ENCODE measurements at regions not wholly inside any gene's neighbourhood (a gene's known extent, or its start where the extent isn't known, plus 50 kb on each side); places are given as distances from the start of the nearest gene placed in this dataset.

DNA sequence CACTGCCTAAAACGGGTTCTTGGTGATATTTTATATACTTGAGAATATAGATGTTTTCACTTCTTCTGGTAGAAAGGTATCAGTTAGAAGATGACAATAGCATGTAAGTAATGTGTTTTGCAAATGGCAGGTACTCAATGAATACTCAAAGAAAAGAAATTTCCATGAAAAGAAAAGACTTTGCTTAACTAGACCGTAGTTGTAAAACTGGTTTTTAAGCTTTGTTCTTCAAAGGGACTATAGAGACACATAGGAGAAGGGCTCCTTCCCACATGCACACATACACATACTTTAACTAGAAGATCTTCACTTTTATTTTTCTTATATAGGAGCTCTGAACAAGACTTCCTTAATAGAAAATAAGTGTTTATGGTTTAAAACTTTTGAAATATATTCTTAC lies 215.3 kb upstream of the RND3 start:
- H3K27ac ChIP-seq (ENCODE audit: low read length) = no peak overlapping the region
- WGBS (ENCODE audit: insufficient coverage, low lambda C conversion rate) = 86% methylated on average over 1 of the region's 2 CpGs
- H3K36me3 ChIP-seq (ENCODE audit: control insufficient read depth, insufficient read depth, low read length) = no peaks in the 10 kb centered on the region
- H3K9me3 ChIP-seq (ENCODE audit: control insufficient read depth, low read depth, low read length) = no peaks in the 10 kb centered on the region
- H3K4me3 ChIP-seq (ENCODE audit: low read length) = no peak overlapping the region
- no peaks in the 10 kb centered on the region for H3K27me3 ChIP-seq (ENCODE audit: control insufficient read depth, insufficient read depth, low read length)
- no peaks in the 10 kb centered on the region for H3K4me1 ChIP-seq (ENCODE audit: control insufficient read depth, insufficient read depth, low read length)
- no peak for DNase-seq

DNA sequence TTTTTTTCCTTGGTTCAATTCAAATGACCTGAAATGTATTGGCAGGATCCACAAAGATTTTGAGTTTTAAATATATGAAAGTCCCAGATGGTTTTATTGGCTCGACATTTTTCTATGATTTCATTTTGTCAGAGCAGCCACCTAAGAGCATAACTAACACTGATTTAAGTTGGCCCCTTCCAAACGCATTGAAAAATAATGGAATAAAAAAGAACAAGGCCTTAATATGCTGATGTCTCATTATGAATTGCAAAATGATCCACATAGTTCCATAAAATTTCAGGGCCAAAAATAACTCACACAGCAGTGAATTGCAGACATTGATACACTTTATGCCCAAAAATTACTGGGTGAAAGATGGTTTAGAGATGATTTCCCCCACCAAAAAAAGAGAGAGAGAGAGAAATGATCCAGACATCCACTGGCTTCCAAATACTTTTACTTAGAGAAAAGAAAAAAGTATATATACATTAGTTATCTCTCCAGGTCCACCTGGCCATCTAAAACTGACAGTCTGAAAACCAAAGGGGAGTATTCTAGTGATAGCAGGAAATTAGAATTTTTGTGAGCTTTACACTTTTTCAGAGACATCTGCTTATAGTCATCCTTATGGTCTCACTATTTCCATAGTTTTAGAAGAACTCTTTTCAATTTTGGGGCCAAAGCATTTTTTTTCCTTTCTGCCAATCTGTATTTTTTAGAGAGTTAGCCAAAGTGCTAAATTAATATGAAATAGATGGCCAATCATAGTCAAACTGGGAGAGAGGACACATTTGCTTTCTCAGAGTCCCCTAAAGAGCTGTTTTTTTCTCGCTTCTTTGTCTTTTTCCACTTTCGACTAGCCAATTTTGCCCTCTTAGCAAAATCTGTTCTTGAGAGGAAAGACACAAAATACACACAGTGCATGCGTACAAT lies 213.5 kb upstream of the RND3 start:
- no peaks in the 10 kb centered on the region for H3K27me3 ChIP-seq (ENCODE audit: control insufficient read depth, insufficient read depth, low read length)
- no peaks in the 10 kb centered on the region for H3K36me3 ChIP-seq (ENCODE audit: control insufficient read depth, insufficient read depth, low read length)
- H3K9me3 ChIP-seq (ENCODE audit: control insufficient read depth, low read depth, low read length) = no peaks in the 10 kb centered on the region
- H3K4me1 ChIP-seq (ENCODE audit: control insufficient read depth, insufficient read depth, low read length) = no peaks in the 10 kb centered on the region
- H3K4me3 ChIP-seq (ENCODE audit: low read length) = no peak overlapping the region
- no peak overlapping the region for H3K27ac ChIP-seq (ENCODE audit: low read length)
- DNase-seq = no peak
- 97% methylated on average over 5 of the region's 5 CpGs for WGBS (ENCODE audit: insufficient coverage, low lambda C conversion rate)

DNA sequence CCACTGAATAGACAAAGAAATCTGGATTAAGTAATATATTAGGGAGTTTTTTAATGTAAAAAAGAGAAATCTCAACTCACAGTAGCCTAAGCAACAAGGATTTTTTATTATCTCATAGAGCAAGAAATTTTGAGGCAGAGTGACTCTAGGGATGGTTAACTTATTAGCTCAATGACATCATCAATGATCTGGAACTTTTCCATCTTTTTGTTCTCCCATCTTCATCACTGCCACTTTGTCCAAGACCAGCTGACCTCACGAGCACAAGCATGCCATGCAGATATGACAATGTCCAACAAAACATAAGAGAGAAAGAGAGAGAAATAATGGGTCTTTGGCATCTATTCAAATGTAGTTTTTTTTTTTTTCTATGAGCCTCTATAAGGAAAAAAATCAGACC lies 211.8 kb upstream of the RND3 start:
- Histone ChIP-seq H3K4me3 (ENCODE audit: low read length) (no peak overlapping the region), H3K9me3 (ENCODE audit: control insufficient read depth, low read depth, low read length) (no peaks in the 10 kb centered on the region), H3K27me3 (ENCODE audit: control insufficient read depth, insufficient read depth, low read length) (no peaks in the 10 kb centered on the region), H3K27ac (ENCODE audit: low read length) (no peak overlapping the region), H3K4me1 (ENCODE audit: control insufficient read depth, insufficient read depth, low read length) (no peaks in the 10 kb centered on the region), H3K36me3 (ENCODE audit: control insufficient read depth, insufficient read depth, low read length) (no peaks in the 10 kb centered on the region)
- DNase-seq = no peak
- no CpG with 5 or more reads among the region's 1 CpG for WGBS (ENCODE audit: insufficient coverage, low lambda C conversion rate)

DNA sequence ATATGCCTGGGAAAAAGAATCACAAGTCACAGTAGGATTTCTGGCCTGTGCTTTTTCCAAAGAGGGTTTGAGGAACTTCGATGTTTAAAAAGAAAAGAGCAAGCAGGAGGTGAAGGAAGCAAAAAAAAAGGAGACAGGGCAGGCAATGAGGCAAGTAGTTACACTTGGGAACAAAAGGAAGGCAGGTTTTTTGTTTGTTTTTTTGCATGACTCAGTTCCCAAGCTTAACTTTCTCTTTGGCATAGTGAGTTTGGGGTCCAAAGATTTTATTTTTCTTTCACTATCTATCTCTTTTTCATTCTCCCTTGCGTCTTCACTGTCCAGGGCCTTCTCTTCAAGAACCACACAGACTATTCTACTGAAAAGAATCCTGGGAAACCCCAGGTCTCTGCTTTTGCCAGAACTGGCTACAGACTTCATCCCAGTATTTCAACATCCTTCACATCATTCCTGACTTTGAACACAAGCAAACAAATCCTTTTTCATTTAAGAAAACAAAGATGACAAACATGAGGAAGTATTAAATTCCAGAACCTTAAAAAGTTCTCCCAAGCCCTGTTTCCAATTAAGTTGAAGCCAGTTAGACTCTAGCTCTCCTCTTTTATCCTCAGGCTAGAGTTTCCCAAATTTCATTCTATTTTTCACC lies 210.7 kb upstream of the RND3 start:
- Histone ChIP-seq H3K27me3 (ENCODE audit: control insufficient read depth, insufficient read depth, low read length) (no peaks in the 10 kb centered on the region), H3K9me3 (ENCODE audit: control insufficient read depth, low read depth, low read length) (no peaks in the 10 kb centered on the region), H3K4me3 (ENCODE audit: low read length) (no peak overlapping the region), H3K4me1 (ENCODE audit: control insufficient read depth, insufficient read depth, low read length) (no peaks in the 10 kb centered on the region), H3K36me3 (ENCODE audit: control insufficient read depth, insufficient read depth, low read length) (no peaks in the 10 kb centered on the region), H3K27ac (ENCODE audit: low read length) (no peak overlapping the region)
- WGBS (ENCODE audit: insufficient coverage, low lambda C conversion rate) = 100% methylated on average over 2 of the region's 2 CpGs
- no peak for DNase-seq

DNA sequence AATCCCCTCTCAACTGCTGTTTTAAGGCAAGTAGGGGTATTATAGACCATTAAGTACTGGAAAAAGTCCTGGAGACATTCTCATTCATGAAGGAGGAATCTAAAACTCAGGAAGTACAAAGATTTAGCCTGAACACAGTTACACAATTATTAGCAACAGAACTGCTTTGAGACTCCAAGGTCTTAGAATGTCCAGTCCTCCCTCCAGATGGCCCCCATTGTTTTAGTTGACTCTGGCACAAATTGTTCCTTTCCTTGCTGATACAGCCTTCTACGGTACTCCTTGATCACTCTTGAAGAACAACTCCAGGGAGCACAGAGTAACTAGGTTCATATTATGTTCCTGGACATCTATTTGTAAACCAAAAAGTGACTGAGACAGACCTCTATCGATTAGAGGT lies 210.1 kb upstream of the RND3 start:
- Histone ChIP-seq H3K27ac (ENCODE audit: low read length) (no peak overlapping the region), H3K4me3 (ENCODE audit: low read length) (no peak overlapping the region), H3K4me1 (ENCODE audit: control insufficient read depth, insufficient read depth, low read length) (no peaks in the 10 kb centered on the region), H3K9me3 (ENCODE audit: control insufficient read depth, low read depth, low read length) (no peaks in the 10 kb centered on the region), H3K27me3 (ENCODE audit: control insufficient read depth, insufficient read depth, low read length) (no peaks in the 10 kb centered on the region), H3K36me3 (ENCODE audit: control insufficient read depth, insufficient read depth, low read length) (no peaks in the 10 kb centered on the region)
- DNase-seq = no peak
- no CpG with 5 or more reads among the region's 2 CpGs for WGBS (ENCODE audit: insufficient coverage, low lambda C conversion rate)

DNA sequence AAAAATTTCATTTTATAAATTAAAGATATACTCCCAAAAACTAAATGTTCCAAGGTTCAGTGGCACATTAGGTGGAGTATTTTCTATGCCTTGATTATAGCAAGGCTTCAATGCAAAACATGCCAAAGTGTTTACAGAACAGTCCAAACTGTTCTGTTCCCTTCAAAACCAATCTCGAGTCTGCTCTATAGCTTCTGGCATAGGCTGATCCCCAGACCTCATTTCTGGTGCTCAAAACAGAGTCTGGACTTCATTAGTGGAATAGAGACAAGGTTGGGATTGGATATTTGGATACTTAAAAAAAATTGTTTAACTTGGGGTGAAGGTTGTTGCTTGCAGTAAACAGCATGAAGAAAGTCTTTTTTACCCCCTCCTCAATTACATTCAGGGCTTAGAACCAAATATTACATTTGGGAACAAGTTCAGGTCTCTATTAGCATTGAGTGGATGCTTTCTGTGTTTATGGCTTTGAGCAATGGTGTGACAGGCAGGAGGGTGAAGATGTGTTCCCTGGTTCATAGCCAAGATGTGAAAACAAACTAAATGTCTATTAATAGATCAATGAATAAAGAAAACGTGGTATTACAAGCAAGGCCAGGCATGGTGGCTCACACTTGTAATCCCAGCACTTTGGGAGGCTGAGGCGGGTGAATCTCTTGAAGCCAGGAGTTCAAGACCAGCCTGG lies 208.1 kb upstream of the RND3 start:
- H3K9me3 ChIP-seq (ENCODE audit: control insufficient read depth, low read depth, low read length) = no peaks in the 10 kb centered on the region
- no peaks in the 10 kb centered on the region for H3K27me3 ChIP-seq (ENCODE audit: control insufficient read depth, insufficient read depth, low read length)
- WGBS (ENCODE audit: insufficient coverage, low lambda C conversion rate) = no CpG with 5 or more reads among the region's 3 CpGs
- no peaks in the 10 kb centered on the region for H3K36me3 ChIP-seq (ENCODE audit: control insufficient read depth, insufficient read depth, low read length)
- no peak overlapping the region for H3K4me3 ChIP-seq (ENCODE audit: low read length)
- no peak overlapping the region for H3K27ac ChIP-seq (ENCODE audit: low read length)
- no peaks in the 10 kb centered on the region for H3K4me1 ChIP-seq (ENCODE audit: control insufficient read depth, insufficient read depth, low read length)
- no peak for DNase-seq

DNA sequence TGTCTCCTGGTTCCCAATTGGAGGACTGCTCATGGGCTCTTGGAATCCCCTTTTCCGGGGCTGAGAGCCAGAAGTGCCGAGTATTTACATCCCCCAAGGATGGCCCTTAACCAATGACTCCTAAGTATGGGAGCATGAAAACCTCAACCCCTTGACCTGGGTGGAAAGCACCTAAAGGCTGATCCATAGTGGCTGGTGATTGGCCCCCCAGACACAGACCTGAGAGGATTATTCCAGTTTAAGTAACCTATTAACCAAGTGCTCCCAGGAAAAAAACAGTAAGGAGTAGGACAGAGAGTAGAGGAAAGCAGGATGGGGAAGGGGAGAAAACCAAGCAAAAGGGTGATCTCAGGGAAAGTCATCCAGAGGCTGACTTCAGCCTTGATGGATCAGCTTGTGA lies 206.1 kb upstream of the RND3 start:
- Histone ChIP-seq H3K4me1 (ENCODE audit: control insufficient read depth, insufficient read depth, low read length) (no peaks in the 10 kb centered on the region), H3K27ac (ENCODE audit: low read length) (no peak overlapping the region), H3K9me3 (ENCODE audit: control insufficient read depth, low read depth, low read length) (no peaks in the 10 kb centered on the region), H3K4me3 (ENCODE audit: low read length) (no peak overlapping the region), H3K27me3 (ENCODE audit: control insufficient read depth, insufficient read depth, low read length) (no peaks in the 10 kb centered on the region), H3K36me3 (ENCODE audit: control insufficient read depth, insufficient read depth, low read length) (no peaks in the 10 kb centered on the region)
- DNase-seq = no peak
- no CpG with 5 or more reads among the region's 2 CpGs for WGBS (ENCODE audit: insufficient coverage, low lambda C conversion rate)

DNA sequence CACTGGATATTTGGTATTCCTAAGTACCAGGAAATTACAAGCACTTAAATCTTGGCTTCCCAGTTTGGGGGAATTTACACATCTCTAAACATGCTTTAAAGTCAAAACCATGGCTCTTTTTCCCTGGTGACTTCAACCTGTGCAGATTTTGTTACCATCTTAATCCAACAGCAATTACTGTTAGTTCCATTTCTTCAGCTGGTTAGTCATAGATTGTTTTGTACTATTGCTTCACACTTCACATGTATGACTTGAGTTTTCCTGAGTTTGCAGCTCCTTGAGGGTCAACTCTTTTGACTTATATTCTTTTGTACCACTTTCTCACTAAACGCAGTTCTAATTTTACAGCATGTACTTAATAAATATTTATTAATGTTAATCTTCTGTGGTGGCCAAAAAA lies 203.4 kb upstream of the RND3 start:
- DNase-seq = no peak
- no CpG with 5 or more reads among the region's 1 CpG for WGBS (ENCODE audit: insufficient coverage, low lambda C conversion rate)
- H3K4me1 ChIP-seq (ENCODE audit: control insufficient read depth, insufficient read depth, low read length) = no peaks in the 10 kb centered on the region
- H3K9me3 ChIP-seq (ENCODE audit: control insufficient read depth, low read depth, low read length) = no peaks in the 10 kb centered on the region
- H3K27ac ChIP-seq (ENCODE audit: low read length) = no peak overlapping the region
- H3K36me3 ChIP-seq (ENCODE audit: control insufficient read depth, insufficient read depth, low read length) = no peaks in the 10 kb centered on the region
- H3K4me3 ChIP-seq (ENCODE audit: low read length) = no peak overlapping the region
- H3K27me3 ChIP-seq (ENCODE audit: control insufficient read depth, insufficient read depth, low read length) = no peaks in the 10 kb centered on the region

DNA sequence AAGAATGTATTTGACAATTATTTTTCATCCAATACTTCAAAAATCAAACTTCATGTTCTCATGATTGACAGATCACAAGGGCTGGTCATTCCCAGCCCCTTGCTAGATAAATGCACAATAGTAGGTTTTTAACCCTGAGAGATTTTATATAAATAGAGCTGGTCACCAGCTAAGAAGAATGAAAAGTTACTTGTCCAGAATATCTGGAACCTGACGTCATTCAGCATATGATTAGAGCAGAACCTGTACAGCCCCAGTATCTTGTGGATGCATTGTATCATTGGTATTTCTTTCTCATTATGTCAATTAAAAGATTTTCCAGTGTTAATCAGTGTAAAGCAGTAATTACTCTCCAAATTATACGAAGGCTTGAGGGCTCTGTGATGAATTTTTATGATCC lies 202.8 kb upstream of the RND3 start:
- no peaks in the 10 kb centered on the region for H3K36me3 ChIP-seq (ENCODE audit: control insufficient read depth, insufficient read depth, low read length)
- no peak overlapping the region for H3K27ac ChIP-seq (ENCODE audit: low read length)
- H3K9me3 ChIP-seq (ENCODE audit: control insufficient read depth, low read depth, low read length) = no peaks in the 10 kb centered on the region
- H3K27me3 ChIP-seq (ENCODE audit: control insufficient read depth, insufficient read depth, low read length) = no peaks in the 10 kb centered on the region
- no CpG with 5 or more reads among the region's 2 CpGs for WGBS (ENCODE audit: insufficient coverage, low lambda C conversion rate)
- DNase-seq = no peak
- no peaks in the 10 kb centered on the region for H3K4me1 ChIP-seq (ENCODE audit: control insufficient read depth, insufficient read depth, low read length)
- H3K4me3 ChIP-seq (ENCODE audit: low read length) = no peak overlapping the region

DNA sequence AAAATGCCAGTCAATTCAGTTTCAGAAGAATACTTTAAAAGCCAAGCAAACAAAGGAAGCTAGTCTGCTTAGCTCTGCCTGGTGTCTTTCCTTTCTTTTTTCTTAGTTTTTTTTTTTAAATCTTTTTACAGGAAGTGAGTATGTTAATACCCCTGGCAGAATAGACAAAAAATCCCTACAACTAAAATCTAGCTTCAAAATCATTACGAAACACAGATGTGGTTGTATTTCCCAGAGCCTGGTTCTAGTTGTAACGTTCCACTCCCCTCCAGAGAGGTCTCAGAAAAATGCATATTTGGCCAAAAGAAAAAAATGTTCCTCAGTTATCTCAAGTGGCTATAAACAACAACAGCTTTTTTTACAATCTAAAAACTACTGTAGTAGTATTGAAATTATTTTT lies 202.1 kb upstream of the RND3 start:
- H3K36me3 ChIP-seq (ENCODE audit: control insufficient read depth, insufficient read depth, low read length) = no peaks in the 10 kb centered on the region
- DNase-seq = no peak
- H3K27ac ChIP-seq (ENCODE audit: low read length) = no peak overlapping the region
- no peaks in the 10 kb centered on the region for H3K27me3 ChIP-seq (ENCODE audit: control insufficient read depth, insufficient read depth, low read length)
- no peak overlapping the region for H3K4me3 ChIP-seq (ENCODE audit: low read length)
- no peaks in the 10 kb centered on the region for H3K4me1 ChIP-seq (ENCODE audit: control insufficient read depth, insufficient read depth, low read length)
- 71% methylated on average over 1 of the region's 2 CpGs for WGBS (ENCODE audit: insufficient coverage, low lambda C conversion rate)
- no peaks in the 10 kb centered on the region for H3K9me3 ChIP-seq (ENCODE audit: control insufficient read depth, low read depth, low read length)
